NCI-H82 treated with DMSO at 0.1 percent for 48 hours (cell line): ENCODE measurements at regions not wholly inside any gene's neighbourhood (a gene's known extent, or its start where the extent isn't known, plus 50 kb on each side); places are given as distances from the start of the nearest gene placed in this dataset.
A peak's percentile ranks its signal among the peaks of the same experiment; 100 is the strongest.

Source experiments
- DNase-seq: peaks from one replicate; lab custom pipeline; 2025; ENCODE audit not compliant: unreplicated experiment; lab: John Stamatoyannopoulos, UW

DNA sequence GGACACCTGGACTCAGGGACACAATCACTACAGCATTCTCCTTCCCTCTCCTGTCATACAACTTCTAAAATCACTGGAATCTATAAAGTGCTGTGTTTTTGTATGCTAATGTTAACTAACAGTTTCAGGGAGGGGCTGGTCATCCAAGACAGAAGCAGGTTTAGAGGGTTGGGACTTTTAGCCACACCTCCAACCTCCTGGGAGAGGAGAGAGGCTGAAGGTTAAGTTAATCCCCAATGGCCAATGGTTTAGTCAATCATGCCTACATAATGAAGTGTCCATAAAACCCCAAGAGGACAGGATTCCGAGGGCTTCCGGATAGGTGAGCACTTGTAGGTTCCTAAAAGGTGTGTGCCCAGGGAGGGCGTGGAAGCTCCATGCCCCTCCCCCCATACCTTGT, 219.3 kb upstream of the CTNNB1 start:
- DNase-seq, result no peak

DNA sequence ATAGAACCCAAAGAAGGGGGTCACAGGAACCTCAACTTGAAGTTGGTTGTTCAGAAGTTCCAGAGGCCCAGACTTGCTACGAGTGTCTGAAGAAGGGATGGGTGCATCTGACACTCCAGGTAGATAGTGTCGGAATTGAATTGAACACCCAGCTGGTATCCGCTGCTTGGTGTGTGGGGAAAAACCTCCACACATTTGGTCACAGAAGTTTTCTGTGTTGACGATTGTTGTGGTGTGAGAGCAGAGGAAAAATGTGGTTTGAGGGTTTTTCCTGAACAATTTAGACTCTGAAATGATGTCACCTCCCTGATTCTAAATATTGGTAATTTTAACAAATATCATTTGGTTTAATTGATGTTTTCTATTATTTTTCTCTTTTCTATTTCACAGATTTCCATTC, 218.8 kb upstream of the CTNNB1 start:
- no peak for DNase-seq

DNA sequence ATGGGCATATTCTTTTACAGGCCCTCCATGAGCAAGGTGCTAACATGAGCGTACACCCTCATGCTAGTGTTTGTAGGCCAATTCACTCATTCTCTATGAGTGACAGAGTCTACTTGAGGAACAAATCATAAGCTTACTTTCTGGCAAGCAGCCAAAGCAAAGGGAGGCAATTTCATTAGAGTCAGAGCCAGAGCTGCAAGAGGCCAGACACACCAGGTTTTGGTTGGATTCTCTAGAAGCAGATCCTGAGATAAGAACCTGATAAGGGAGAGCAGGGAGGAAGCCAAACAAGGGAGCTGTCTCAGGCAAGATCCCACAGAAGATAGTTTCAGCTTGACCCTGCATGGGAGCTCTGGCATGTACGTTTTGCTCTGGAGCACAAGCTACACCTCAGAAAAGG, 214.1 kb upstream of the CTNNB1 start:
- DNase-seq, result peak; percentile 3

DNA sequence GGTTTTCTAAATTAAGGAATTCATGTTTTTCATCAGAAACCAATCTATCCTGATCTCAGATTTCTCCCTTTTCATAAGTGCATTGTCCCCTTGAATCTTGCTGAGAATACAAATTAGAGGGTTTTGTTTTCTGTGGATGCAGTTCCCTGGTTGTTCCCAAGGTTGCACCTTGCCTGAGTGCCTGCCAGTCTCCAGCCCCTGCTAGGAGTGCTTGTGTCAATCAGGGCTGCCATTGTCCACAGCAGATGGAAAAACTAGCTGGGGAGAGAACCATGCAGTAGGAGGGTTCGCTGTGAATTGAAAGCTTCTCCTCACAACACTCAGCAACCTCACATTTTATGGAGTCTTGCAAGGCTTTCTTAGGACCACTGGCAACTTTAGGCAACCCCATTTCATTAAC, 210.8 kb upstream of the CTNNB1 start:
- no peak for DNase-seq

DNA sequence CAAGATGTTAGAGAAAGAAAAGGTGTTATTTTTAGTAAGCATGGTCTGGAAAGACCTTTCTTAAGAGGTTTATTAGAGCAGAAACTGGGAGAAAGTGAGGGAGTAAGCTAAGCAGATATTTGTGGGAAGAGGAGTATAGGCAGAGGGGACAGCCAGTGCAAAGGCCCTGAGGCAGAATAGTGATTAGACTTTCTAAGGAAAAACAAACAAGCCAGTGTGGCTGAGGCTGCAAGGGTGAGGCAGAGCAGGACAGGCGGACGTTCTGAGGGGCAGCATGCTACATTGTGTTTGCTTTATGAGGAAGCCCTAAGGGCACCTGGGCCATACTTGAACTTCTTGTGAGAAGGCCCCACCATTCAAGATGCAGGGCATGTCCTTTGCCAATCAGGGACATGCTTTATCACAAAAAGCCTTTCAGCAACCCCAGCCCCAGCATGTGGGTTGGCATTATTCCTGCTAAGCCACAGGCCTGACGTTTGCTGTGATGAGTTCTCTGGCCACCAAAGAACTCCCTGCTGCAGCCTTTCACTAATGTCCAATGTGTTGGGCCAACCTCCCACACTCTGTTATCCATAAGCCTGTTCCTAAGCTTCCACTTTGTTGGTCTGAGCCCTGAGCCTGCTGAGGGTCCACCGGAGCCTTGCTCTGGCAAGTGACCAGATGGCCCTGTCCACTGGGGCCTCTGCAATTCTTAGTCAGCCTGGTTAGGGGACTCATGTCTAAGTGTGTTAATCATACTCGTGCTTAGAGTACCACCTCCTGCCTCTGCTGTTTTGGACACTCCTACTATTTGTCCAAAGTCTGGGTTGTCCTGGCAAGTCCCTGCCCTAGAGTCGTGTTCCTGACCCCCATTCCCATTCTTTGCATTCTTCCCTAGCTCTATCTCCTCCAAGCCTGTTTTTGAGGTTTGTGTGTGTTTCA, 209.9 kb upstream of the CTNNB1 start:
- DNase-seq, result no peak

DNA sequence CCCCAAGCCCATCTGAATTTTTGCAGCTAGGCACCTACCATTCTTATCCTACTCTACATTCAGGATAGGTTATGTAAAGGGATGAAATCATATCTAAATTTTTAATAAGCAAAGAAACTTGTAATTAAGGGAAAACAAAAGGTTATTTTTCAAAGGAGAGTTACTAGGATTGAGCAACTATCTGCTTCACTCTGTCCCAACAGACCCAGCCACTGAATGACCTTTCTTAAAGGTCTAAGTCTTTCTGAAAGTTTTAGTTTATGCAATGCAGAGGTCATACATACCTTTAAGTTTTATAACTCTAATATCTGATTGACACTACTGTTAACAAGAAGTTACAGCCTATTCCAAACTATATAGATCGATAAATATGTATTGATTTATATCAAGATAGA, 209.2 kb upstream of the CTNNB1 start:
- DNase-seq, result no peak

DNA sequence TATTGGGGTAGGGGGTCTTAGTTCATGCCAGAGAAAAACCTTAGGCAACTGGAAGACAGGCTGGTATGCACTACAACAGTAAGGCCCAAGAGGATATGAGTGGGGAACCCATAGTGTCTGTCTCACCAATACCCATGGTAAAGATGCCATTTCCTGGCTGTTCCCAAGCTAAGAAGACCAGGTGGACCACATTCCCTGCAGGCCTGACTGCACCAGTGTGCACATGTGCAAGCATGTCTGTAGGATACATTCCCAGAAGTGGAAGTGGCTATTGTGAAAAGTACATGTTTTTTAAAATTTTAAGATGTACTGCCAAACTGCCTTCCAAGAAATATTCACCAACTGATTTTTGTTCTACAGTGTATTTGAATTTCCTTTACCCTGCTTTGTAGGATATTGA, 207.3 kb upstream of the CTNNB1 start:
- no peak for DNase-seq

DNA sequence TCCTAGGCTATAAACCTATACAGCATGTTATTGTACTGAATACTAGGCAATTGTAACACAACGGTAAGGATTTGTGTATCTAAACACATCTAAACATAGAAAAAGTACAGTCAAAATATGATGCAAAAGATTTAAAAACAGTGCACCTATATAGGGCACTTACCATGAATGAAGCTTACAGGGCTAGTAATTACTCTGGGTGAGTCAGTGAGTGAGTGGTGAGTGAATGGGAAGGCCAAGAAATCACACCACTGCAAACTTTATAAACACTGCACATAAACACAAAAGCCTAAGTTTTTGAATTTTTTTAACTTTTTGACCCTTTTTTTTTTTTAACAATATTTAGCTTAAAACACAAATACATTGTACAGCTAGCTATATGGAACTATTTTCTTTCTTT, 204.7 kb upstream of the CTNNB1 start:
- DNase-seq, result no peak

DNA sequence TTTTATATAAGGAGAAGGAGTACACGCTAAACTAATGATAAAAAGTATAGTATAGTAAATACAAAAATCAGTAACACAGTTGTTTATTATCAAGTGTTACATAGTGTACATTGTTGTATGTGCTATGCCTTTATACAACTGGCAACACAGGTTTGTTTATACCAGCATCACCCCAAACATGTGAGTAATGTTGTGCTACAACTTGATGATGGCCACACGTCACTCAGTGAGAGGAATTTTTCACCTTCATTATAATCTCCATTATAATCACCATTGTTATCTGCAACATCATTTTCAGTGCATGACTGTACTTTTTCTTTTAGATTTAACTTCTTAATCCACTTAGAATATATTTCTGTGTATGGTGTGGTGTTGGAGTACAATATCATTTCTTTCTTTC, 204.0 kb upstream of the CTNNB1 start:
- no peak for DNase-seq

DNA sequence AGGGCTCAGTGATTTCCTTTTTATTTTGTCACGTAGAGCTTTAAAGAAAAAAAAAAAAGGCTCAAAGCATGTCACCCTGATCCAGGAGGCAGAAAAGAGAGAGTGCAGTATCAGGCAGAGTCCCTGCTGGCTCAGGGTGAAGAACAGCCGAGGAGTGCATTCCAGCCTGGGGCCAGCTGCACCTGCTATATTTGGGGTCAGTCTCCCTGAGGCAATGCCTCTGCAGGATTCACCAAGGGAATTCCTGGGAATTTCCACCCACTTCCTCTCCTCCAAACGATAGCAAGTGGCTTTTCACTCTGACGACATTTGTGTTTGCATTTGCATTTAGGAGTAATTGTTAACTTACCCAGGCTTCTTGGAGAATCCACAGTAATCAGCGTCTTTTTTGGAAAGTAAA, 202.9 kb upstream of the CTNNB1 start:
- DNase-seq, result no peak

DNA sequence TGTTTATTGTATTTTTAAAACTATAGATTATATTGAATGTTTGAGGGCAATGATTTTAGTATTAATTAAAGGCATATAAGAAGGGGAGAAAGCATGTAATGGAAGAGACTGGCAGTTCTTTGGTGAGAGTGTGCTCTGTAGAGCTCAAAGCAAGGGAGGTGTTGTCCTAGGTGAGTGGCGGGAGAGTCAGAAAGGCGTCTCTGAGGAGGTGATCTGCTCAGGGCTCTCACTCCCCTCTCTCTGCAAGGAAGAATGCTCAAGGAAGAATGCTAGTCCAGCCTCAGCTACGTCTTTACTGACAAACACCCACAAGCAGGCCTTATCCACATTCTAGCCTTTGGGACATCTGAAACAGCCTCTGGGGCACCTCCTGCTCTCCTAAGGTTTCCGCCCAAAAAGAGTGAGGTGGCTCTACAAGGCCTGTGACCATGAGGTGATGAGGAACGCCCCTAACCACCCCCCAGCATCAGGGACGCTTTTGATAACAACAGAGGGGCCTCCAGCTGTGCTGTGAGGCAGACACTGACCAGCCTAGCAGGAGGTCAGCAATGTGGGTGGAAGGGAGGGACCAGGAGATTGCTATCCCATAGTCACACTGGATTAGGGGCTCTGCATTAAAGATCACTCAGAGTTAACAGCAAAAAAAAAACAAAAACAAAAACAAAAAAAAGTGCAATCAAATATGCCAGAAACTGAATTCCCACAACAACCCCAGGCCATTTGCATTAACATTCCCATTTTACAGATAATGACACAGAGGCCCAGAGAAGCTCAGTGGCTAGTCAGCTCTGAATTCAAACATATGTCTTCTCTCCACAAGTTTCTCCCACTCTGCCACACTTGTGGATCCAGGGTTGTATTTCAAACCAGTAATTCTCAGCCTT, 202.2 kb upstream of the CTNNB1 start:
- DNase-seq, result no peak

DNA sequence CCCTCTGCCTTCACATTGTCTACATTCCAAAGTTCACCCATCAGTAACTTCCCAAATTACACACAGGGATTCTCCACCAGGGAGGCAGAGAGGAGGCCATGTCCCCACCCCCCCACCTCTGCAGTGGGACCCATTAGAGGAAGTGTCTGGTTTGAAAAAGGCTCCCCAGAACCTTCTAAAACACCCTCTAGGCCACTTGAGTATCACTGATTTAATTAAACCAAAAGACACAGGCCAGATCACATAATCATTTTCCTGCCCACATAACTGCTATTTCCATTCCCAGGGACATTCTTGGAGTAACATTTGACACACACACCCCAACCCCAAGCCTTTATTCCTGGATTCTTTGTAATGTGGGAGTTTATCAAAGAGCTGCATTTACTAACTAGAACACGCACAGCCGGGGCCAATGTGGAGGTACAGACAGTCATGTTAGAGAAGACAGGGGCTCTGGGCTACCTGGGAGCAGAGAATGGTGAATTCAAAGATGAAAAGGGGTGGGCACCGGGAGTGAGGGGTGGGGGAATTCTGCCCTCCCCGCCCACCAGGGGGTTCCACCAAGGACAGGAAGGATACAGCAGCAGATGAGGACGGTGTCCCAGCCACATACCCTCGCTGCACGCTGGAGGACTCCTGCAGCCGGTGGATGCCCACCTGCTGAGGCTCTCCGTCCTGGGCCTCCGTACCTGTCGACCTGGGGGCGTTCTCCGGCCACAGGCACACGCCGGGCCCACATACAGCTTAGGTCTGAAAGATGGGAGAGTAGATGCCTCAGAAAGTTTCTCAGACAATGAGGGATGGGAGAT, 201.4 kb upstream of the CTNNB1 start:
- no peak for DNase-seq

DNA sequence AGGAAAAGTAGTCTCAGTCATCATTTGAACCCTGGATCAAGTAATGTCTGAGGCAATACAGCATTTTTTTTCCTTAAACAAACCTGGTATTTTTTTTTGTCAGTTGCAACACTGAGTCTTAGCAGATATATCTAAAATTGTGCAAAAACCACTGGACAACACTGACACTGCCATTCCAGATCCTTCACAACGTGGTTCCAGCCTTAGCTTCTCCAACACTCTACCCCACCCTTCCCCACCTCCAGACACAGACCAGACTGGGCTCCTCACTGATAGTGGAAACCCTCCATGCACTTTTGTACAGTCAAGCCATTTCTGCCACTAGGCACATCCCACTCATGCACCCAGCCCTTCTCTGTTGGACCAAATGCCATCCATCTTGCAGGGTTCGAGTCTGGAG, 199.6 kb upstream of the CTNNB1 start:
- DNase-seq, result no peak

DNA sequence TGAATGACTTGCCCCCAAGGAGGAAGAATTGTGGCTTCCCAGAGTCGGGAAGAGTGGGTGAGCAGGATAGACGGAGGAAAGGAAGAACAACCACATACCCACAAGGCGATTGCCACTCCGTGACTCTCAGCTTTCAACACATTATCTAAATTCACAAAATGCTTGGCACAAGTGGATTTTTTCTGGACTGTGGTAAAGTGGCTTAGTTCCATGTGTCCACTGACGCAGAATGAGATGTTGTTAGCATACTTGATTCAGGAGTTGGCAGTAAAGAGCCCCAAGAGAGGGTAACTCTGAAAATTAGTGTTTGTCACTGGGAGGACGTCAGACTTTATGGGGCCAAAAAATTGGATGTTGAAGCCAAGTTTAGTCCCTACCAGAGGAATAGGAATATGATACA, 198.8 kb upstream of the CTNNB1 start:
- no peak for DNase-seq

DNA sequence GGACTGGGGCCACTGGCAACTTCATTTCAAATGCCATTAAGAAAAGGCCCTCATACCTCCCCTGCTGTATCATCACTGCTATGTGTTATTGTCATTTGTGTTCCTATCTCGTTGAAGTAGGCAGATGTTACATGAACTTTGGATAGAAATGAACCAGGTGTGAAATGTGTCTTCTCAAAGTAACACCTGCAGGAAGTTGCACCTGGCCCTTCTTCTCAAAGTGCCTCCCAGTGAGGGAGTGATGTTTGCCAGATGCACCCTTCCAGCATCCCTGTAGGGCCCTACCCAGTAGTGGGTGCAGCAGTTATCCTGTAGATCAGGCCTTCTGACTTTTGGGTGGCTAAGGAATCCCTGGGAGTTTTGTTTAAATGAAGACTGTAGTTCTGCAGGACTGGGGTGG, 197.7 kb upstream of the CTNNB1 start:
- no peak for DNase-seq

DNA sequence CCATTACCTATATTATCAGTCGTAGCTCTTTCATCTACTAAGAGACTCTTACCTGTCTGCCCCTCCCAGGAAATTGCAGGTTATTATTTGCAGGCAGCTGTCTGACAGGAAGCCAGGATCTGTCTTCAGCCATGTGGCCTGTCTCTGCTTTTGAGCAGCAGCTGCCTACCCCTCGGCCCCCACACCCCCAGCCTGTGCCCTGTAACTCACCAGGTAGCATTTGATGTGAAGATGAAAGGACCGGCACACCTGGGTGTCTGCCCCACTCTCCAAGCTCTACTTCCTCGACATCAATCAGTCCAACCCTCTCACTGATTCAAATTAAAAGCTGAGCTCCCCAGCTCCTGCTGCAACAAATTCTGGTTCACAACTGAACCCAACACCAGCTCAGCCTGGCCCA, 197.2 kb upstream of the CTNNB1 start:
- no peak for DNase-seq

DNA sequence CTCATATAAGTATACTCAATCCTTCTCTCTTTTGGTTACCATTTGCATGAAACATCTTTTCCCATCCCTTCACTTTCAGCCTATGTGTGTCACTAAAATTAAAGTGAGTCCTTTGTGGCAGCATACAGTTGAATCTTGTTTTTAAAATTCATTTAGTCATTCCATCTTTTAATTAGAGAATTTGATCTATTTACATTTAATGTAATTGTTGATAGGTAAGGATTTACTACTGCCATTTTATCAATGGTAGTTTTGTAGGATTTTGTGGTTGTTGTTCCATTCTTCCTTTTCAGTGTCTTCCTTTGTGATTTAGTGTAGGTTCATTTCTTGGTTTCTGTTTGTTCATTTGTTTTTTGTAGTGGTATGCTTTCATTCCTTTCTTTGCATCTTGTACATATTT, 191.9 kb upstream of the CTNNB1 start:
- DNase-seq, result no peak

DNA sequence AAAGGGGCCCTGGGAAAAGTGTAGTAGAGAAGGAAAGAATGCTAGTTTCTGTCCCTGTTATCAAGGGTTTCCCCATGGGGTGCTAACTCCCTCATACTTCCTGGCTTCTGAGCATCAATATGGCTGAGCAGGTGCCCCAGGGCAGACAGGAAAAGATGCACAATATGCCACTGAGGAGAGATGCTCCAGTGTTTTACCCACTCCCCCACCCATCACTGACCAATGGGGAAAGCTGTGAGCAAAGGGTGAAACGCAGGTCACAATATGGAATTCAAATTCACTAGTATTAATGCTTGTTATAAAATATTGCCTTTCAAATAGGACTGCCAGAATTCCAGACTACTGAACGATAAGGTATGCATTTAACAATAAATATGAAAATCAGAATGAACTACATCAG, 187.5 kb upstream of the CTNNB1 start:
- no peak for DNase-seq

DNA sequence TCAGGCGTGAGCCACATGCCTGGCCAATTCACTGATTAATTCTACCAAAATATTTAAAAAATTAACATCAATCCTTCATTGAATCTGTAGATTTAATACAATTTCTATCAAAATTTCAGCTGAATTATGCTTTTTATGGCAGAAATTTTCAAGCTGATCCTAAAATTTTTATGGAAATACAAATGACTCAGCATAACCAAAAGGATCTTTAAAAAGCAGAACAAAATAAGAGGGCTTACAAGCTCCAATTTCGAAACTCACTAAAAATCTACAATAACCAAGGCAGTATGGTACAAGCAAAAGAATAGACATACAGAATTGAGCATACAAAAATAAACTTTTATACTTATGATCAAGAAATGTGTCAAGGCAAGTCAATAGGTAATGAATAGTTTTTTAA, 180.4 kb upstream of the CTNNB1 start:
- no peak for DNase-seq

DNA sequence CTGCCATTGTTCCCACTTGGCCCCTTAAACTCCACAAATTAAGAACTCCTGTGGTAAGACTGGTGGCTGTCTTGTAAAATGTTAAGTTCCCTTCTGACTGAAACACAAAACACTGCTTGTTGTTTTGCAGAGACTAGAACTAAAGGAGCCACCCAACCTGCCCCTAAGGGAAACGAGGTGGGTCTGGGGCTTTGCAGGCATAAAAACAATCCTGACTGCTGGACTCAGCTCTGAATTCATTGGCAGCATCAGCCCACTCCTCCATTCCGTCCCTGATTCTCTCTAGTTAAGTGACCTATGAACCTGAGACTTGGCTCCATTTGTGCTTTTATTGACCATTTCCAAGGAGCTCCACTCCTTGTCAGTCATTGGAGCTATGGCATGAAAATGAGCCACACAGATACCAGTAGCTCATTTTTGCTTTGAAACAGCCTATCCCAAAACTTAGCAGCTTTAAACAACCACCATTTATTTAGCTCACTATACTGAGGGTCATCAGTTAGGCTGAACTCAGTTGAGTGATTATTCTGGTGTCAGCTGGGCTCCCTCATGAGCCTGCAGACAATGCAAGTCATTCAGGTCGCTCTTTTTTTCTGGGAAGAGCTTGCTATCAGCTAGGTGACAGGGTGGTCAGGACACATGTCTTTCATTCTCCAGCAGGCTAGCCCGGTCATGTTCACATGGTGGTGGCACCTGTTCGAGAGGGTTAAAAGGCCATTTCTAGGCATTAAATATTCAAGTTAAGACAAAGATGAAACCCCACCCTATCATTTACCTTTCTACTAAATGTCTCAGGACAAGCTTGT, 175.1 kb upstream of the CTNNB1 start:
- DNase-seq, result no peak
